HG02973 (cell line): ENCODE measurements at regions not wholly inside any gene's neighbourhood (a gene's known extent, or its start where the extent isn't known, plus 50 kb on each side); places are given as distances from the start of the nearest gene placed in this dataset.

ENCODE experiments used
- ATAC-seq: cut with Tn5 transposase; IDR thresholded peaks from one replicate; pipeline ENCODE4 v1.9.1; 2021; ENCODE audit warnings: moderate library complexity; ENCODE audit not compliant: unreplicated experiment

DNA sequence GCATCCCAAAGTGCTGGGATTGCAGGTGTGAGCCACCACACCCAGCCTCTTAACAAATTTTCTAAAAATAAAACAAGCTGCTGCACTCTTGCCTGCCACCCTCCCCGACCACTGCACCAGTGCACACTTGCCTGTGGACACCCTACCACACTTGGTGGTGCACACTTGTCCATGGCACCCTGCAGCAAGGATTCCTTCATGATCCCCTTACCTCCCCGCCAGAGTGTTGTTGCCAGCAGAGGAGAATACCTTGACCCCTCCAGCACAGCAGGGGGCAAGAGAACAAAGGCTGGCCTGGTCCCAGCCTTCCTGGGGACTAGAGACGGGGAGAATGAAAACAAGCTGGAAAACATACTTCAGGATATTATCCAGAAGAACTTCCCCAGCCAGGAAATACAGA, 65.9 kb upstream of the KCND2 start:
- no peak for ATAC-seq

DNA sequence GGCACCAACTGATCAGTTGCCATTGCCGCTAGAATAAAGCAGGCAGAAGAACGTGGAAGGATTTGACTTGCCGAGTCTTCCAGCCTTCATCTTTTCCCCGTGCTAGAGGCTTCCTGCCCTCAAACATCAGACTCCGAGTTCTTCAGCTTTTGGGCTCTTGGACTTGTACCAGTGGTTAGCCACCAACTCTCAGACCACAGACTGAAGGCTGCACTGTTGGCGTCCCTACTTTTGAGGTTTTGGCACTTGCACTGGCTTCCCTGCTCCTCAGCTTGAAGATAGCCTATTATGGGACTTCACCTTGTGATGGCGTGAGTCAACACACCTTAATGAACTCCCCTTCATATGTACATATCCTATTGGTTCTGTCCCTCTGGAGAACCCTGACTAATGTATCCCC, 57.3 kb upstream of the KCND2 start:
- no peak for ATAC-seq

DNA sequence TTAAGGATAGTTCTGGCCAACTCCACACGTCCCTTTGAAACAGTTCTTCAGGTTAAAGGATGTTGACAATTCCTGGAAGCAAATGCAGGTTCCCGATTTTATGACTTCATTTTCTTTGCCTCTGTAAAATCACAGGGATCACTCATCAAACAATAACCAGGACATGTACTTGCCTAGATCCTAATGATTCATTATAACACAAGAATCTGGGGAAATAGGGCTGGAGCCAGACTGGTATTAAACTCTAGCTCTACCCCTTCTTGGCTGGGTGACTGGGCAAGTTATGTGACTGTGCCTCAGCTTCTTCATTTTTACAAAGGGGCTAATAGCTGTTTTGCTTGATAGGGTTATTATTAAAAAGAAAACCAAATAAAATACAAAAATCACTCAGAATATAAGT, 56.0 kb upstream of the KCND2 start:
- no peak for ATAC-seq

DNA sequence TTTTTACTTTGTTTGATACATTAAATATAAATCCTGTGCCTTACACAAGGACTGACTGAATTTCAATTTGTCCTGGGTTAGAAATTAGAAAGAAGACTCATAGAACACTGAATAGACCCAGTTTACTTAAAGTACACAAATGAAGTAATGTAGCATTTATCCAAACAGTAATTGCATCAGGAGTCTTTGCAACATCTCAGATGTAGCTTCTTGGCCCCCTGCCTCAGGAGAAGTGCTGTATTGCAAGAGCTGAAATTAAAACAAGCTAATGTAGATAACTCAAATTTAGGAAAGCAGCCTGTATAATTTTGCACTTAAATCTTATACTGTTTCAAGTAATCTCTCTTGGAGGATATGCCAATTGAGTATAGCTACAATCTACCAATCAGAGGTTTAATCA, 54.3 kb upstream of the KCND2 start:
- ATAC-seq, result no peak

DNA sequence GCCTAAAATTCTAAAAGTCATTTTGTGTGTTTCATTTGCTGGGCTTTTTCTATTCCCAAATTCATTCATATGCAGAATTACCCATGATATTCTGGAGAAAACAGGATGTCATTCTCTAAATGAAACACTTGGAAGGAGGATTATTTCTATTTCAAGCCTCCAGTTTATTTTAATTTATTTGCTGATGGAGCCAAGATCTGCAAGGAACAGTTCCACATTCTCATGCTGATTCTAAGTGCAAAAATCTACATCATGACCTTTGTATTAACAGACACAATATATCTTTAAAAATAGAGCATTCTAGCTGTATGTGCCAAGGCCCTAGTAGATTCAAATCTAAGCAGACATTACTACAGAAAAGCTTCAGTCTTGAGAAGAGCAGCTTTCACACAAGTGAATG, 51.3 kb upstream of the KCND2 start:
- ATAC-seq, result no peak
